ENCODE measurements at regions not wholly inside any gene's neighbourhood (a gene's known extent, or its start where the extent isn't known, plus 50 kb on each side); places are given as distances from the start of the nearest gene placed in this dataset.

GRCh38 chr3:35079403-35079802 lies 559.9 kb upstream of the ARPP21 start:
- Histone ChIP-seq H3K9me3 (no peaks in the 10 kb centered on the region), H3K27ac (no peak overlapping the region), H3K36me3 (no peaks in the 10 kb centered on the region), H3K27me3 (no peaks in the 10 kb centered on the region), H3K4me3 (no peak overlapping the region), H3K4me1 (no peaks in the 10 kb centered on the region)
- DNase-seq: no peak
- TF ChIP-seq POLR2A (IDR thresholded peaks at IDR 0.05) (no peak), POLR2AphosphoS5 (IDR thresholded peaks at IDR 0.05) (no peak), EP300 (IDR thresholded peaks at IDR 0.05) (no peak), CTCF (IDR thresholded peaks at IDR 0.05) (no peak)
- intact Hi-C loops (cut with DNase I): no loop called here
- 6 to 53% methylated on average over 1 of the region's 1 CpG for WGBS, 2 donors

- Histone ChIP-seq H3K36me3 (no peaks in the 10 kb centered on the region), H3K4me3 (no peak overlapping the region), H3K9me3 (no peaks in the 10 kb centered on the region), H3K27me3 (no peaks in the 10 kb centered on the region), H3K27ac (no peak overlapping the region), H3K4me1 (no peaks in the 10 kb centered on the region)
- no peak for DNase-seq
- intact Hi-C loops (cut with DNase I): no loop called here
- no peak for TF ChIP-seq EP300 (IDR thresholded peaks at IDR 0.05)
- TF ChIP-seq POLR2A (IDR thresholded peaks at IDR 0.05): no peak
- no peak for TF ChIP-seq POLR2AphosphoS5 (IDR thresholded peaks at IDR 0.05)
- no peak for TF ChIP-seq CTCF (IDR thresholded peaks at IDR 0.05)
- WGBS, 2 donors: 15 to 56% methylated on average over 1 of the region's 1 CpG
Observed at GRCh38 chr3:35081899-35082298, 557.4 kb upstream of the ARPP21 start.

GRCh38 chr3:35088943-35089342 lies 550.4 kb upstream of the ARPP21 start:
- no peak for DNase-seq

GRCh38 chr3:35114686-35115085 lies 524.6 kb upstream of the ARPP21 start:
- Histone ChIP-seq H3K4me3 (no peak overlapping the region), H3K4me1 (no peaks in the 10 kb centered on the region), H3K27ac (no peak overlapping the region), H3K36me3 (no peaks in the 10 kb centered on the region), H3K9me3 (no peaks in the 10 kb centered on the region), H3K27me3 (no peaks in the 10 kb centered on the region)
- 89 to 94% methylated on average over 3 of the region's 3 CpGs for WGBS, 2 donors
- no peak for TF ChIP-seq EP300 (IDR thresholded peaks at IDR 0.05)
- TF ChIP-seq POLR2AphosphoS5 (IDR thresholded peaks at IDR 0.05): no peak
- TF ChIP-seq CTCF (IDR thresholded peaks at IDR 0.05): no peak
- no peak for TF ChIP-seq POLR2A (IDR thresholded peaks at IDR 0.05)
- DNase-seq: no peak
- intact Hi-C loops (cut with DNase I): no loop called here

More at GRCh38 chr3:35088943-35089342, 550.4 kb upstream of the ARPP21 start:
- no peak for TF ChIP-seq POLR2A (IDR thresholded peaks at IDR 0.05)
- no peak for TF ChIP-seq POLR2AphosphoS5 (IDR thresholded peaks at IDR 0.05)
- no peak for TF ChIP-seq EP300 (IDR thresholded peaks at IDR 0.05)
- TF ChIP-seq CTCF (IDR thresholded peaks at IDR 0.05): no peak
- intact Hi-C loops (cut with DNase I): no loop called here
- Histone ChIP-seq H3K27me3 (no peaks in the 10 kb centered on the region), H3K4me3 (no peak overlapping the region), H3K4me1 (no peaks in the 10 kb centered on the region), H3K27ac (no peak overlapping the region), H3K9me3 (no peaks in the 10 kb centered on the region), H3K36me3 (no peaks in the 10 kb centered on the region)
- 76 to 92% methylated on average over 1 of the region's 1 CpG for WGBS, 2 donors

GRCh38 chr3:35120026-35120425 lies 519.3 kb upstream of the ARPP21 start:
- Histone ChIP-seq H3K27ac (no peak overlapping the region), H3K27me3 (no peaks in the 10 kb centered on the region), H3K36me3 (no peaks in the 10 kb centered on the region), H3K9me3 (no peaks in the 10 kb centered on the region), H3K4me3 (no peak overlapping the region), H3K4me1 (no peaks in the 10 kb centered on the region)
- TF ChIP-seq POLR2A (IDR thresholded peaks at IDR 0.05) (no peak), POLR2AphosphoS5 (IDR thresholded peaks at IDR 0.05) (no peak), EP300 (IDR thresholded peaks at IDR 0.05) (no peak), CTCF (IDR thresholded peaks at IDR 0.05) (no peak)
- no peak for DNase-seq
- intact Hi-C loops (cut with DNase I): no loop called here

All from sigmoid colon (tissue), 6 donors.